HG03354 (cell line): ENCODE measurements at regions not wholly inside any gene's neighbourhood (a gene's known extent, or its start where the extent isn't known, plus 50 kb on each side); places are given as distances from the start of the nearest gene placed in this dataset.

Source experiments
- ATAC-seq: cut with Tn5 transposase; IDR thresholded peaks from one replicate; pipeline ENCODE4 v1.9.1; 2021; ENCODE audit warnings: mild to moderate bottlenecking; ENCODE audit not compliant: unreplicated experiment, poor library complexity, severe bottlenecking

DNA sequence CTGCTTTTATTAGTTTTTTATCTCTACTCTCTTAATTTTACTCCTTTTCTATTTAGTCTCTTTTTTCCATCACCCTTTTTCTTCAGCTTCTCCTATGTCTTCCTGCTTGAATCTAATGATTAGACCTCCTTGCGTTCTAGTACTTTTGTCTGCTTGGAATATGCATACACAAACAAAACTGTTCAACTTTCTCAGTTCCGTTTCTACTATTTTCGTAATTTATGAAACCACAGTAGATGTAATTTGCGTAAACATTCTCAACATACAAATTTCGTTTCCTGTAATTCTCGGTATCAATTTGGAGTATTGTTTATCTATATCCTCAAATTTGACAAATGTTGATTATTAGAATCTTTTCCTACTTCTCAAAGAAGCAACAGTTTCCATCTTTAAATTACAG lies 772.5 kb downstream of the USP25 start:
- ATAC-seq: no peak

- ATAC-seq: no peak
These were observed 773.1 kb downstream of the USP25 start for GRCh38 chr21:16502897-16503296.

GRCh38 chr21:16504281-16504680 lies 774.5 kb downstream of the USP25 start:
- no peak for ATAC-seq

DNA sequence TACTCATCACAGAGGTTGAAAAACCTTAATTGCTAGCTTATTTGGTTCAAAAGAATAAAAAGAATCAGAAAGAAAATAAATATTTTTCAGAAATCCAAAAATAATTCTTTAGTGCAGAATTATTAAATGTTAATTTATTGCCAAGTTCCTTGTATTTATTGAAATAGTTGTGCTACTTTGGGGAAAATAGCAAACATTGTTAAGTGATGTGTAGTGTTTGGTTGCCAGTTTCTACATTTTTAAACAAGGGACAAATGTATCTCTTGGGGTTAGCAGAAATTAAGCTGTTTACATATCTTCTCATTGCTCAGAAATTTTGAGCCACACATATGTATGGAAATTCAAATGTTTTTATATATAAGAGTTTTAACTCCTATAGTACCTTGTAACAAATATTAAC lies 775.0 kb downstream of the USP25 start:
- no peak for ATAC-seq

DNA sequence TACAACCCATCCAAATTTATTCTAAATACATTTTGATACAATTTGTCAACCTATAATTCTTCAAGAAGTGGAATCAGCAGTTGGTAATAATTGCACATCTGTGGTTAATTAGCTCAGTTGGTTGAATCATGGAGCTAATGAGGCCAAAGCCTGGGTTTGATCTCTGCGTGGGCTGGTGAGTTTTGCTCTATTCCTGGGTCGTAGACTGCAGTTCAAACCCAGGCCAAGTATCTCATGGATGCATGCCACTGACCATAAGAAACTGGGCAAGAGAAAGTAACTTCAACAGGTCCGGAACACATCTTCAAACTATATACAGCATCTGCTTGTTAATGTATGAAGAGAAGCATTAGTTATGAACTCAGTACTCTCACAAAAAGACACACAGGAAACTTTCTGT lies 779.7 kb downstream of the USP25 start:
- ATAC-seq: no peak

DNA sequence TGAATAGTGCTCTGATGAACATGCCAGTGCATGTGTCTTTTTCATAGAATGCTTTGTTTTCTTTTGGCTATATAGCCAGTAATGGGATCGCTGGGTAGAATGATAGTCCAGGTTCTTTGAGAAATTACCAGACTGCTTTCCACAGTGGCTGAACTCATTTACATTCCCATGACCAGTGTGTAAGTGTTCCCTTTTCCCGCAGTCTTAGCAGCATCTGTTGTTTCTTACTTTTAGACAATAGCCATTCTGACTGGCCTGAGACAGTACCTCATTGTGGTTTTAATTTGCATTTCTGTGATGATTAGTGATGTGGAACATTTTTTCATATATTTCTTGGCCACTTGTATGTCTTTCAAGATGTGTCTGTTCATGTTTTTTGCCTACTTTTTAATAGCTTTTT lies 784.5 kb downstream of the USP25 start:
- ATAC-seq: no peak

- ATAC-seq: no peak
These were observed 787.6 kb downstream of the USP25 start for GRCh38 chr21:16517383-16517782.

DNA sequence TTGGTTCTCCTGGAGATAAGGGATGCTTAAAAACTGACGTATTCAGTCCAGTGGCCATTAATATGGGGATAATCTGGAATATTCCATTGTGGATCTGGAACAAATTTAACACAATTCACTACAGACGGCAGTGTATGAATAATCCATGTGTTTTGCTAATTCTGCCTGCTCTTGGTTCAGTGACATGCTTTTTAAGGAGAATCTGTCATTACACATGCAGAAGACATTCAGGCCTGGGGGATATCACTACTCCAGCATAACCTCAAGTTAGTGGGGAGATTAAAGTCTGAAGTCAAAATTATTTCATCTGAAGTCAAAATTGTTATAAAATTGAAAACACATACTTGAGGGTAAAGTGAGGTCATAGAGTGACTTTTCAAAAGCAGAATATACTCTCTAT lies 789.3 kb downstream of the USP25 start:
- no peak for ATAC-seq

GRCh38 chr21:16519644-16520043 lies 789.9 kb downstream of the USP25 start:
- ATAC-seq: no peak

- no peak for ATAC-seq
These were observed 792.8 kb downstream of the USP25 start for GRCh38 chr21:16522548-16522947.

DNA sequence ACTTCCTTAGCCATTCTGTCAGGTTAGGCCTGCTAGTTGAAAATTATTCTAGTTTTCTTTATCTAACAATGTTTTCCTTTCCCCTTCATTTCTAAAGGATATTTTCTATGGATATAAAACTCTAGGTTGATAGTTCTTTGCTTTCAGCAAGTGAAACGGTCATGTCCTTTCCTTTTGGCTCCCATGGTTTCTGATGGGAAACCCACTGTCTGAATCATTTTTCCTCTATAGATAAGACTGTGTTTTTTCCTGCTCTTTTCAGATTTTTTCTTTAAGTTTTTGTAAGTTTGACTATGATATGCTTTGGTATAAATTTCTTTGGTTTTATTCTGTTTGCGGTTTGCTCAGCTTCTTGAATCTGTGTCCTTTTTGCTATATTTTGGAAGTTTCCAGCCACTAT lies 800.9 kb downstream of the USP25 start:
- ATAC-seq: no peak

- no peak for ATAC-seq
These were observed 803.1 kb downstream of the USP25 start for GRCh38 chr21:16532840-16533239.

- ATAC-seq: no peak
These were observed 804.1 kb downstream of the USP25 start for GRCh38 chr21:16533692-16534407.

DNA sequence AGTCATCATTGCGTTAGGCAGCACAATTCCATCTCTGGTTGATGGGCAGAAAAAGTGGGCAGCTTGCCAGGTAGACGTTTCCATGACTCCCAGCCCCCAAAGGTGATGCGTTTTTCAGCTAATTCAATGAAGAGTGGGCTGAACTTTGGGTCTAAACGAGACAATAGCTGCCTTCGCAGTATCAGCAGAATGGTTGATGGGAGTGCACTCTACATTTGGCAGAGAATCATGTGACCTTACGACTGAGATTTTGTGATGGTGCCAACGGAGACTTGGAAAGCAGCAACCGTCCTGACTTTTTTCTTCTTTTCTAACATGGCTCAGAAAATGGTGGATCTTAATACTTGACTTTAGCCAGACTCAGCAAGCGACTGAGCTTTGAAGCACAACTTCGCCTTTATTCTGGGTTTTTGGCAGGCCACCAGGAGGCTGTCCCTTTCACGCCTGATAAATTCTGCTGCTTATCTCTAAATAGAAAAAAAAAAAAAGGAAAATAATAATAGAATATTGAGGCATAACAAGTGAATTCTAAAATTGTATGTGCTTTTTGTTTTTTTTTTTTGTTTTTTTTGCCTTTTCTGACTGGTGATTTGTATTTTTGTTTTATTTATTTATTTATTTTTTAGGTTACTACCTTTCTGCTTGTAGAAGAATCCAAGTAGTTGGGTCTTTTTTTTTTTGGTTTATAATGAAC lies 804.8 kb downstream of the USP25 start:
- no peak for ATAC-seq

DNA sequence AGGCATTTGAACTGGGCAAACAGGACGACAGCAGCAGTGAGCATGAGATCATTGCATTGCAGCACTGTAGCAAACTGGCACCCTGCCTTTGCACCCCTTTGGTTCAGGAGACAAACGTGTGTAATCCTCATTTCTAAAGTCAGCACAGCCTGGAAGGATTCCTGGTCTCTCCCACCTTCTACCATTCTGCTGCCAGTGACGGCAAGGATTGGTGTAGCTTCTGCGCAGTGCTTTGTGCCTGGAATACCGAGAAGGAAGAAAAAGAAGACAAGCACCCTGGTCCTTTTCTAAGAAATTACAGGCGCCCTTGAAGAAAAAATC lies 805.3 kb downstream of the USP25 start:
- ATAC-seq: no peak

- no peak for ATAC-seq
These were observed 805.8 kb downstream of the USP25 start for GRCh38 chr21:16535626-16536025.

DNA sequence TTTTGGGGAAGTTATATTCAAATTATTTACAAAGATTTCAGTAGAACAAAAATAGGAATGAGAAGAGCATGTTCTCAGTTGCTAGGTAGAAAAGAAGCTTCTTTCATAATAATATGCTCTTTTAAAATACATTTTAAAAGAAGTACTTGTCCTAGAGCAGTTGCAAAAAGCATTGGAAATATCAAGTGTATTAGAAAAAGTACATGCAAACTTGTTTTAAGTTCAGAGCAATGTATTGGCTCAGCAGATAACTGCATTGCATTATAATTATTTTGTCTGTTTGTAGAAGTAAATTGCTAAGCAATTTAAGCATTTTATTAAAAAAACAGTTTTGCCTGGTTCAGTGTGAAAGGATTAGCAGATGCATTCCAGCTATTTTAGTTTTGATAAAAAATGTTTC lies 806.4 kb downstream of the USP25 start:
- ATAC-seq: no peak

- no peak for ATAC-seq
These were observed 807.1 kb downstream of the USP25 start for GRCh38 chr21:16536643-16537434.

DNA sequence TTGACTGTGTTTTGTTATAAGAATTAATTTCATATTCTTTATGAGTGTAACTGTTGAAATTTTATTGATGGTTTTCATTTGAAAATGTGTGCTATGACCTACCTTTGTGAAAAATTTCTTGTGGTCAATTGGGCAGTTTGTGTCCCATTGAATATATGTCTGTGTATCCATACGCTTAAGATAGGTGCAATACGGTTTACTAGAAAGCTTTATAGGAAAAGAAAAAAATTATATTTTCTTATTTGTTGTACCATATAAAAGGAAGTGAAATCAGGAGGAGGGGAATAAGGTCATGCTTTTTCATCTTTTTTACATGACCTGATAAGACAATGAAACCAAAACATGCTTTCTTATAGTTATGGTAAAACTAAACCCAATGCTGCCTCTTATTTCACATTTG lies 807.7 kb downstream of the USP25 start:
- no peak for ATAC-seq

GRCh38 chr21:16538405-16538804 lies 808.6 kb downstream of the USP25 start:
- ATAC-seq: no peak

GRCh38 chr21:16538936-16539440 lies 809.2 kb downstream of the USP25 start:
- ATAC-seq: no peak
